H1 (cell line): ENCODE measurements at regions not wholly inside any gene's neighbourhood (a gene's known extent, or its start where the extent isn't known, plus 50 kb on each side); places are given as distances from the start of the nearest gene placed in this dataset.

Experiments used
- CTCF ChIA-PET: fragments of 300-600 bp; sonication (Branson Sonifier 250); formaldehyde crosslinking; loops from one replicate; lab custom pipeline; 2021; ENCODE audit not compliant: partially characterized antibody; lab: Charles Lee
- POLR2A ChIA-PET: fragments of 300-600 bp; sonication (Branson Sonifier 250); formaldehyde crosslinking; loops from one replicate; lab custom pipeline; 2021; ENCODE audit warnings: inconsistent platforms; ENCODE audit not compliant: partially characterized antibody; lab: Charles Lee
- DNase-seq, 2 experiments: peaks; one replicate each; pipeline versions ENCODE4 v3.0.0 to v3.0.0-alpha.2; 2010 to 2022; ENCODE audit warnings: low spot score in 2 of 2, low read depth in 1 of 2, mixed read lengths in 1 of 2
- FAIRE-seq: peaks from 2 replicates; lab custom pipeline; 2011; peaks lifted over from hg19 to GRCh38; lab: Jason Lieb, UNC
- H2AFZ ChIP-seq: 2 replicates; pipeline ENCODE4 v1.8.1; 2012; ENCODE audit warnings: low read length, inconsistent platforms
- H2AK5ac ChIP-seq: 2 replicates; pipeline ENCODE4 v1.6.1; 2013; ENCODE audit warnings: low read depth, low read length
- H2BK120ac ChIP-seq: replicated peaks from 2 replicates; pipeline ENCODE3; 2013; ENCODE audit warnings: low read depth, low read length, inconsistent platforms
- H2BK12ac ChIP-seq: 2 replicates; pipeline ENCODE4 v1.6.1; 2013; ENCODE audit warnings: low read depth, low read length
- H2BK15ac ChIP-seq: 2 replicates; pipeline ENCODE4 v1.6.1; 2013; ENCODE audit warnings: low read length
- H2BK20ac ChIP-seq: 2 replicates; pipeline ENCODE4 v1.6.1; 2013; ENCODE audit warnings: low read length
- H2BK5ac ChIP-seq: 2 replicates; pipeline ENCODE4 v1.6.1; 2013; ENCODE audit warnings: low read depth, low read length
- H3K14ac ChIP-seq: 2 replicates; pipeline ENCODE4 v1.6.1; 2013; ENCODE audit warnings: inconsistent platforms; ENCODE audit not compliant: insufficient read length
- H3K18ac ChIP-seq: 2 replicates; pipeline ENCODE4 v1.6.1; 2013; ENCODE audit warnings: low read length; ENCODE audit errors: extremely low read depth
- H3K23ac ChIP-seq: 2 replicates; pipeline ENCODE4 v1.6.1; 2013; ENCODE audit warnings: inconsistent platforms; ENCODE audit not compliant: insufficient read length
- H3K23me2 ChIP-seq: 2 replicates; pipeline ENCODE4 v1.6.1; 2013; ENCODE audit warnings: low read depth, low read length
- H3K27ac ChIP-seq: 2 replicates; pipeline ENCODE4 v1.6.1; 2011; ENCODE audit warnings: low read depth, low read length, inconsistent platforms
- H3K27me3 ChIP-seq, 4 experiments: replicated peaks in 1 of 4; 1 replicate in 1 of 4; 2 replicates in 3 of 4; pipeline versions ENCODE4 v1.6.1 to v1.8.1; 2011 to 2013; ENCODE audit warnings: low read length in 3 of 4, mild to moderate bottlenecking in 3 of 4, inconsistent platforms in 2 of 4, mixed read lengths in 2 of 4, moderate library complexity in 1 of 4; ENCODE audit not compliant: control insufficient read depth in 3 of 4, insufficient read depth in 3 of 4; ENCODE audit errors: extremely low read depth in 1 of 4
- H3K36me3 ChIP-seq, 4 experiments: 2 replicates each; pipeline versions ENCODE4 v1.6.1 to v1.8.1; 2011 to 2013; ENCODE audit warnings: mild to moderate bottlenecking in 4 of 4, low read length in 3 of 4, moderate library complexity in 2 of 4, control low read depth in 1 of 4, inconsistent platforms in 1 of 4; ENCODE audit not compliant: insufficient read depth in 4 of 4, control insufficient read depth in 2 of 4
- H3K4ac ChIP-seq: replicated peaks from 2 replicates; pipeline ENCODE3; 2013; ENCODE audit warnings: low read length, low read depth, mixed read lengths, inconsistent platforms; ENCODE audit not compliant: insufficient read length
- H3K4me1 ChIP-seq, 4 experiments: replicated peaks in 1 of 4; 1 replicate in 1 of 4; 2 replicates in 3 of 4; pipeline versions ENCODE4 v1.6.1 to v1.8.1; 2011 to 2013; ENCODE audit warnings: low read length in 3 of 4, inconsistent platforms in 2 of 4, mixed read lengths in 1 of 4; ENCODE audit not compliant: insufficient read depth in 4 of 4, control insufficient read depth in 3 of 4
- H3K4me2 ChIP-seq, 2 experiments: 2 replicates each; pipeline versions ENCODE4 v1.6.1 to v1.8.1; 2011 to 2013; ENCODE audit warnings: low read depth in 2 of 2, low read length in 2 of 2, control low read depth in 1 of 2, inconsistent platforms in 1 of 2, mild to moderate bottlenecking in 1 of 2; ENCODE audit not compliant: insufficient read depth in 1 of 2
- H3K4me3 ChIP-seq, 4 experiments: fragments of 200-600, 300-600 bp in 1 of 4; sonication (generic), shearing (Covaris generic), sonication (Bioruptor Twin) in 1 of 4; 2 replicates each; pipeline versions ENCODE4 v1.5.1 to v1.8.1; 2011 to 2016; ENCODE audit warnings: low read length in 4 of 4, low read depth in 3 of 4, control low read depth in 2 of 4, inconsistent platforms in 2 of 4, mild to moderate bottlenecking in 2 of 4, mixed read lengths in 1 of 4, moderate library complexity in 1 of 4; ENCODE audit not compliant: insufficient read depth in 2 of 4; ENCODE audit errors: extremely low read depth in 1 of 4
- H3K56ac ChIP-seq: replicated peaks from 2 replicates; pipeline ENCODE3; 2013; ENCODE audit warnings: low read depth, mild to moderate bottlenecking, mixed read lengths, low read length, inconsistent platforms; ENCODE audit not compliant: insufficient read length
- H3K79me1 ChIP-seq: 2 replicates; pipeline ENCODE4 v1.6.1; 2013; ENCODE audit warnings: low read depth, low read length, control low read depth
- H3K79me2 ChIP-seq, 2 experiments: 2 replicates each; pipeline versions ENCODE4 v1.6.1 to v1.8.1; 2012 to 2013; ENCODE audit warnings: low read length in 2 of 2, mild to moderate bottlenecking in 2 of 2, inconsistent platforms in 1 of 2; ENCODE audit not compliant: insufficient read depth in 2 of 2, control insufficient read depth in 1 of 2
- H3K9ac ChIP-seq, 4 experiments: replicated peaks in 1 of 4; 1 replicate in 1 of 4; 2 replicates in 3 of 4; pipeline versions ENCODE4 v1.6.1 to v1.8.1; 2011 to 2013; ENCODE audit warnings: low read depth in 3 of 4, low read length in 3 of 4, control low read depth in 2 of 4, mild to moderate bottlenecking in 2 of 4, moderate library complexity in 2 of 4, inconsistent platforms in 1 of 4; ENCODE audit errors: extremely low read depth in 1 of 4
- H3K9me3 ChIP-seq, 2 experiments: 2 replicates each; pipeline versions ENCODE4 v1.6.1 to v1.8.1; 2012 to 2013; ENCODE audit warnings: mild to moderate bottlenecking in 2 of 2, moderate library complexity in 2 of 2, control low read depth in 1 of 2, inconsistent platforms in 1 of 2, low read depth in 1 of 2, low read length in 1 of 2, mixed read lengths in 1 of 2; ENCODE audit not compliant: insufficient read depth in 2 of 2
- H4K20me1 ChIP-seq, 2 experiments: replicated peaks in 1 of 2; 2 replicates each; pipeline versions ENCODE3 to v1.8.1; 2011 to 2013; ENCODE audit warnings: inconsistent platforms in 2 of 2, low read length in 2 of 2, mild to moderate bottlenecking in 1 of 2; ENCODE audit not compliant: insufficient read depth in 2 of 2, control insufficient read depth in 1 of 2
- H4K5ac ChIP-seq: 2 replicates; pipeline ENCODE4 v1.6.1; 2013; ENCODE audit warnings: low read length, low read depth, mixed read lengths, inconsistent platforms; ENCODE audit not compliant: insufficient read length
- H4K8ac ChIP-seq: 2 replicates; pipeline ENCODE4 v1.8.0; 2013; ENCODE audit warnings: mild to moderate bottlenecking, moderate library complexity, low read length, inconsistent platforms; ENCODE audit not compliant: insufficient read depth; ENCODE audit errors: extremely low read depth
- H4K91ac ChIP-seq: replicated peaks from 2 replicates; pipeline ENCODE3; 2013; ENCODE audit warnings: low read length, mixed read lengths, inconsistent platforms; ENCODE audit not compliant: insufficient read length
- CREB1 ChIP-seq: IDR thresholded peaks from 2 replicates; pipeline ENCODE4 v1.6.1; 2012; ENCODE audit warnings: inconsistent platforms
- GTF2F1 ChIP-seq: IDR thresholded peaks from 2 replicates; pipeline ENCODE4 v1.6.1; 2012; ENCODE audit warnings: low read depth, low read length, improper control_type of control experiment, borderline replicate concordance
- RNF2 ChIP-seq: fragments of 200-900, 300-1000 bp; sonication (generic); IDR thresholded peaks from 2 replicates; pipeline ENCODE4 v1.7.1; 2016; ENCODE audit warnings: borderline replicate concordance, low read depth, mild to moderate bottlenecking, antibody characterized with exemption, low read length; ENCODE audit not compliant: poor library complexity, severe bottlenecking; ENCODE audit errors: missing control alignments
- WGBS, 2 experiments: shearing (Covaris generic) in 1 of 2; methylation state at CpG; one replicate each; pipeline versions ENCODE4 v1.1.6 to v1.1.7; 2013 to 2015; ENCODE audit warnings: low lambda C conversion rate in 2 of 2, mixed read lengths in 2 of 2, inconsistent platforms in 1 of 2, low coverage in 1 of 2, missing lambda C conversion rate in 1 of 2; ENCODE audit not compliant: insufficient replicate concordance in 2 of 2, insufficient coverage in 1 of 2, insufficient read length in 1 of 2; ENCODE audit errors: extremely low coverage in 1 of 2, missing lambda C conversion rate in 1 of 2; 5-methylcytosine and 5-hydroxymethylcytosine counted together

- H3K27ac ChIP-seq: no peak overlapping the region
- ChIA-PET POLR2A (no interaction called here), CTCF (no interaction called here)
- no peaks in the 10 kb centered on the region for H4K20me1 ChIP-seq
- H3K36me3 ChIP-seq: no peaks in the 10 kb centered on the region
- H3K9ac ChIP-seq: no peak overlapping the region
- no peak overlapping the region for H3K4ac ChIP-seq
- H2BK5ac ChIP-seq: no peak overlapping the region
- H3K27me3 ChIP-seq: no peaks in the 10 kb centered on the region
- FAIRE-seq (no peak), DNase-seq (no peak)
- H2BK15ac ChIP-seq: no peak overlapping the region
- no peak overlapping the region for H3K23ac ChIP-seq
- H3K56ac ChIP-seq: no peak overlapping the region
- H3K4me2 ChIP-seq: no peak overlapping the region
- H3K14ac ChIP-seq: no peak overlapping the region
- WGBS, 2 experiments: 96% methylated on average over 4 of the region's 4 CpGs; no CpG with 5 or more reads in 1 of the 2 experiments
- TF ChIP-seq CREB1 (no peak), GTF2F1 (no peak), RNF2 (no peak)
- H3K18ac ChIP-seq: no peak overlapping the region
- H2BK20ac ChIP-seq: no peak overlapping the region
- H4K8ac ChIP-seq: no peak overlapping the region
- no peak overlapping the region for H3K4me3 ChIP-seq
- no peak overlapping the region for H2AK5ac ChIP-seq
- H3K4me1 ChIP-seq: no peaks in the 10 kb centered on the region
- no peak overlapping the region for H2BK120ac ChIP-seq
- no peak overlapping the region for H2AFZ ChIP-seq
- no peak overlapping the region for H4K5ac ChIP-seq
- no peak overlapping the region for H4K91ac ChIP-seq
- H2BK12ac ChIP-seq: no peak overlapping the region
- no peaks in the 10 kb centered on the region for H3K79me2 ChIP-seq
- no peaks in the 10 kb centered on the region for H3K79me1 ChIP-seq
- no peaks in the 10 kb centered on the region for H3K9me3 ChIP-seq
- no peaks in the 10 kb centered on the region for H3K23me2 ChIP-seq
Observed at GRCh38 chr4:126738527-126738923, 894.2 kb upstream of the INTU start.
